ENCODE measurements at regions not wholly inside any gene's neighbourhood (a gene's known extent, or its start where the extent isn't known, plus 50 kb on each side); places are given as distances from the start of the nearest gene placed in this dataset.

- Histone ChIP-seq H3K4me3 (ENCODE audit: extremely low read depth in 1 of 4, insufficient read depth in 2 of 4, low read depth in 3 of 4, low read length in 4 of 4) (no peak overlapping the region), H3K4ac (replicated peaks; ENCODE audit: insufficient read length, low read depth, low read length) (no peak overlapping the region), H3K27me3 (replicated peaks in 1 of 4; ENCODE audit: control insufficient read depth in 3 of 4, extremely low read depth in 1 of 4, insufficient read depth in 3 of 4, low read length in 3 of 4) (no peaks in the 10 kb centered on the region), H3K23me2 (ENCODE audit: low read depth, low read length) (no peaks in the 10 kb centered on the region), H3K23ac (ENCODE audit: insufficient read length) (no peak overlapping the region), H2BK15ac (ENCODE audit: low read length) (no peak overlapping the region), H2BK12ac (ENCODE audit: low read depth, low read length) (no peak overlapping the region; the same call in 1 of the 2 replicates), H2AFZ (ENCODE audit: low read length) (peak overlapping the region; percentile 44; the same call in 1 of the 2 replicates), H3K79me1 (ENCODE audit: low read depth, low read length) (no peaks in the 10 kb centered on the region), H4K5ac (ENCODE audit: insufficient read length, low read depth, low read length) (no peak overlapping the region), H3K14ac (ENCODE audit: insufficient read length) (no peak overlapping the region), H3K36me3 (ENCODE audit: control insufficient read depth in 2 of 4, insufficient read depth in 4 of 4, low read length in 3 of 4) (no peaks in the 10 kb centered on the region), H4K20me1 (replicated peaks in 1 of 2; ENCODE audit: control insufficient read depth in 1 of 2, insufficient read depth in 2 of 2, low read length in 2 of 2) (no peaks in the 10 kb centered on the region), H3K9me3 (ENCODE audit: insufficient read depth in 2 of 2, low read depth in 1 of 2, low read length in 1 of 2) (no peaks in the 10 kb centered on the region), H3K4me2 (ENCODE audit: insufficient read depth in 1 of 2, low read depth in 2 of 2, low read length in 2 of 2) (no peak overlapping the region), H2AK5ac (ENCODE audit: low read depth, low read length) (no peak overlapping the region), H4K91ac (replicated peaks; ENCODE audit: insufficient read length, low read length) (no peak overlapping the region), H4K8ac (ENCODE audit: extremely low read depth, insufficient read depth, low read length) (no peak overlapping the region), H3K9ac (replicated peaks in 1 of 4; ENCODE audit: extremely low read depth in 1 of 4, low read depth in 3 of 4, low read length in 3 of 4) (no peak overlapping the region), H2BK120ac (replicated peaks; ENCODE audit: low read depth, low read length) (no peak overlapping the region), H3K27ac (ENCODE audit: low read depth, low read length) (no peak overlapping the region), H2BK20ac (ENCODE audit: low read length) (no peak overlapping the region), H3K79me2 (ENCODE audit: control insufficient read depth in 1 of 2, insufficient read depth in 2 of 2, low read length in 2 of 2) (no peaks in the 10 kb centered on the region), H3K56ac (replicated peaks; ENCODE audit: insufficient read length, low read depth, low read length) (no peak overlapping the region), H3K4me1 (replicated peaks in 1 of 4; ENCODE audit: control insufficient read depth in 3 of 4, insufficient read depth in 4 of 4, low read length in 3 of 4) (peaks cover 0 to 2% (median 0%) of the 10 kb centered on the region in 4 experiments; a peak in 1 of 7 replicates), H2BK5ac (ENCODE audit: low read depth, low read length) (no peak overlapping the region; the same call in 1 of the 2 replicates), H3K18ac (ENCODE audit: extremely low read depth, low read length) (no peak overlapping the region)
- FAIRE-seq (no peak), DNase-seq (ENCODE audit: low read depth in 1 of 2, low spot score in 2 of 2) (no peak)
- POLR2A ChIA-PET (ENCODE audit: partially characterized antibody): no interaction called here
- CTCF ChIA-PET (ENCODE audit: partially characterized antibody): no interaction called here
- WGBS, 2 experiments (ENCODE audit: extremely low coverage in 1 of 2, insufficient coverage in 1 of 2, insufficient read length in 1 of 2, insufficient replicate concordance in 2 of 2, low coverage in 1 of 2, low lambda C conversion rate in 2 of 2, missing lambda C conversion rate in 1 of 2): 60% methylated on average over 1 of the region's 1 CpG; no CpG with 5 or more reads in 1 of the 2 experiments
- TF ChIP-seq SP2 (IDR thresholded peaks at IDR 0.05; ENCODE audit: low read length): no peak
- TF ChIP-seq ASH2L (IDR thresholded peaks at IDR 0.05; ENCODE audit: low read length): no peak
- TF ChIP-seq ZNF274 (IDR thresholded peaks at IDR 0.05; ENCODE audit: borderline replicate concordance, extremely low read depth, low read length): no peak
- no peak for TF ChIP-seq NANOG (IDR thresholded peaks at IDR 0.05; ENCODE audit: insufficient read depth, low read depth, low read length, poor library complexity, severe bottlenecking)
- no peak for TF ChIP-seq SP4 (IDR thresholded peaks at IDR 0.05; ENCODE audit: low read length)
- TF ChIP-seq RBBP5 (IDR thresholded peaks at IDR 0.05; ENCODE audit: borderline replicate concordance, low read depth, low read length): no peak
- no peak for TF ChIP-seq HDAC2 (IDR thresholded peaks at IDR 0.05; ENCODE audit: borderline replicate concordance in 1 of 2, low read depth in 2 of 2, low read length in 2 of 2)
- no peak for TF ChIP-seq USF2 (IDR thresholded peaks at IDR 0.05; ENCODE audit: low read length)
- TF ChIP-seq RAD21 (IDR thresholded peaks at IDR 0.05 in 1 of 2, conservative IDR thresholded peaks at IDR 0.05 in 1 of 2; ENCODE audit: low read depth in 2 of 2, low read length in 2 of 2): no peak
- TF ChIP-seq ATF3 (IDR thresholded peaks at IDR 0.05; ENCODE audit: insufficient read depth, low read depth, low read length): no peak
These were observed 221.2 kb downstream of the TLE1 start for GRCh38 chr9:81468084-81468595.
